H9 (cell line): ENCODE measurements at regions not wholly inside any gene's neighbourhood (a gene's known extent, or its start where the extent isn't known, plus 50 kb on each side); places are given as distances from the start of the nearest gene placed in this dataset.

Experiments
- DNase-seq: peaks from one replicate; pipeline ENCODE4 v3.0.0-alpha.2; 2017
- H2AFZ ChIP-seq: one replicate; pipeline ENCODE4 v1.6.1; 2013; ENCODE audit warnings: mild to moderate bottlenecking, low read length, control low read depth, moderate library complexity
- H2AK5ac ChIP-seq: 2 replicates; pipeline ENCODE4 v1.6.1; 2013; ENCODE audit warnings: low read length, control low read depth, mixed read lengths; ENCODE audit not compliant: insufficient read length
- H2BK120ac ChIP-seq: one replicate; pipeline ENCODE4 v1.6.1; 2013; ENCODE audit warnings: low read depth, mild to moderate bottlenecking, low read length, control low read depth, inconsistent platforms; ENCODE audit not compliant: poor library complexity, severe bottlenecking
- H2BK12ac ChIP-seq: 2 replicates; pipeline ENCODE4 v1.6.1; 2013; ENCODE audit warnings: low read length, control low read depth, mixed read lengths, low read depth; ENCODE audit not compliant: insufficient read length
- H2BK15ac ChIP-seq: 2 replicates; pipeline ENCODE4 v1.6.1; 2013; ENCODE audit warnings: low read depth, low read length, control low read depth
- H2BK20ac ChIP-seq: one replicate; pipeline ENCODE4 v1.6.1; 2013; ENCODE audit warnings: low read depth, mild to moderate bottlenecking, low read length, control low read depth, inconsistent platforms; ENCODE audit not compliant: poor library complexity, severe bottlenecking
- H2BK5ac ChIP-seq: 2 replicates; pipeline ENCODE4 v1.6.1; 2013; ENCODE audit warnings: low read length, control low read depth, mixed read lengths; ENCODE audit not compliant: insufficient read length
- H3K14ac ChIP-seq: 2 replicates; pipeline ENCODE4 v1.6.1; 2013; ENCODE audit warnings: low read length, control low read depth; ENCODE audit not compliant: insufficient read depth
- H3K18ac ChIP-seq: 2 replicates; pipeline ENCODE4 v1.6.1; 2013; ENCODE audit warnings: low read depth, mild to moderate bottlenecking, mixed read lengths, low read length, control low read depth; ENCODE audit not compliant: insufficient read length
- H3K23ac ChIP-seq: 2 replicates; pipeline ENCODE4 v1.6.1; 2013; ENCODE audit warnings: low read length, control low read depth, mixed read lengths, low read depth; ENCODE audit not compliant: insufficient read length
- H3K23me2 ChIP-seq: 2 replicates; pipeline ENCODE4 v1.6.1; 2013; ENCODE audit warnings: low read depth, mild to moderate bottlenecking, mixed read lengths, low read length, control low read depth; ENCODE audit not compliant: insufficient read length, poor library complexity, severe bottlenecking
- H3K27ac ChIP-seq: 2 replicates; pipeline ENCODE4 v1.5.1; 2013; ENCODE audit warnings: low read length, control low read depth, mixed read lengths, low read depth; ENCODE audit not compliant: insufficient read length
- H3K27me3 ChIP-seq: 2 replicates; pipeline ENCODE4 v1.6.1; 2013; ENCODE audit warnings: low read length, control low read depth, inconsistent platforms; ENCODE audit not compliant: insufficient read depth
- H3K4ac ChIP-seq: 2 replicates; pipeline ENCODE4 v1.6.1; 2013; ENCODE audit warnings: low read depth, mild to moderate bottlenecking, control low read depth, inconsistent platforms, low read length, moderate library complexity
- H3K4me1 ChIP-seq: 2 replicates; pipeline ENCODE4 v1.6.1; 2013; ENCODE audit warnings: low read length, control low read depth, inconsistent platforms; ENCODE audit not compliant: insufficient read depth
- H3K4me2 ChIP-seq: 2 replicates; pipeline ENCODE4 v1.6.1; 2013; ENCODE audit warnings: low read length, control low read depth, mixed read lengths; ENCODE audit not compliant: insufficient read length, insufficient read depth
- H3K56ac ChIP-seq: 2 replicates; pipeline ENCODE4 v1.6.1; 2013; ENCODE audit warnings: low read depth, mild to moderate bottlenecking, mixed read lengths, low read length, control low read depth; ENCODE audit not compliant: insufficient read length
- H3K79me1 ChIP-seq: 2 replicates; pipeline ENCODE4 v1.6.1; 2013; ENCODE audit warnings: low read depth, mild to moderate bottlenecking, moderate library complexity, low read length, control low read depth, inconsistent platforms; ENCODE audit not compliant: insufficient read depth, poor library complexity, severe bottlenecking
- H3K79me2 ChIP-seq: 2 replicates; pipeline ENCODE4 v1.6.1; 2013; ENCODE audit warnings: low read length, control low read depth, inconsistent platforms; ENCODE audit not compliant: insufficient read depth
- H3K9ac ChIP-seq: 2 replicates; pipeline ENCODE4 v1.6.1; 2013; ENCODE audit warnings: low read length, control low read depth, mixed read lengths; ENCODE audit not compliant: insufficient read length; ENCODE audit errors: extremely low read depth
- H3K9me3 ChIP-seq: one replicate; pipeline ENCODE4 v1.6.1; 2013; ENCODE audit warnings: low read depth, low read length, inconsistent platforms; ENCODE audit not compliant: control insufficient read depth
- H3T11ph ChIP-seq: one replicate; pipeline ENCODE4 v1.6.1; 2013; ENCODE audit warnings: mild to moderate bottlenecking, low read length, control low read depth, inconsistent platforms
- H4K20me1 ChIP-seq: one replicate; pipeline ENCODE4 v1.6.1; 2013; ENCODE audit not compliant: control insufficient read depth, insufficient read length, insufficient read depth
- H4K5ac ChIP-seq: 2 replicates; pipeline ENCODE4 v1.6.1; 2013; ENCODE audit warnings: low read depth, mild to moderate bottlenecking, mixed read lengths, low read length, control low read depth; ENCODE audit not compliant: insufficient read length
- H4K8ac ChIP-seq: replicated peaks from 2 replicates; pipeline ENCODE4 v1.6.1; 2013; ENCODE audit warnings: low read length, control low read depth, mixed read lengths, low read depth; ENCODE audit not compliant: insufficient read length
- H4K91ac ChIP-seq: 2 replicates; pipeline ENCODE4 v1.6.1; 2013; ENCODE audit warnings: low read depth, mild to moderate bottlenecking, moderate library complexity, mixed read lengths, low read length, control low read depth; ENCODE audit not compliant: insufficient read length
- H3K27ac Mint-ChIP-seq, 3 experiments: 2 replicates in 2 of 3; 3 replicates in 1 of 3; pipeline ENCODE4 v1.8.0; 2020 to 2021; ENCODE audit warnings: mixed read lengths in 3 of 3, mild to moderate bottlenecking in 1 of 3, moderate library complexity in 1 of 3
- H3K27me3 Mint-ChIP-seq: 2 replicates; pipeline ENCODE4 v1.8.0; 2021; ENCODE audit warnings: low read depth, mild to moderate bottlenecking, moderate library complexity, mixed read lengths
- H3K36me3 Mint-ChIP-seq, 3 experiments: 2 replicates in 2 of 3; 3 replicates in 1 of 3; pipeline ENCODE4 v1.8.0; 2020 to 2021; ENCODE audit warnings: low read depth in 3 of 3, mixed read lengths in 3 of 3; ENCODE audit not compliant: insufficient read depth in 1 of 3
- H3K4me1 Mint-ChIP-seq, 2 experiments: 2 replicates each; pipeline ENCODE4 v1.8.0; 2020; ENCODE audit warnings: mixed read lengths in 2 of 2
- H3K4me3 Mint-ChIP-seq, 2 experiments: 2 replicates in 1 of 2; 3 replicates in 1 of 2; pipeline ENCODE4 v1.8.0; 2020 to 2021; ENCODE audit warnings: mild to moderate bottlenecking in 2 of 2, mixed read lengths in 2 of 2, moderate library complexity in 1 of 2
- H3K9me3 Mint-ChIP-seq, 2 experiments: 2 replicates in 1 of 2; 3 replicates in 1 of 2; pipeline ENCODE4 v1.8.0; 2020; ENCODE audit warnings: mild to moderate bottlenecking in 2 of 2, mixed read lengths in 2 of 2, moderate library complexity in 1 of 2
- WGBS: extraction: QIAGEN DNeasy Blood & Tissue Kit; methylation state at CpG from one replicate; pipeline ENCODE4 v1.1.7; 2013; ENCODE audit warnings: missing lambda C conversion rate, low lambda C conversion rate, mixed read lengths; ENCODE audit not compliant: insufficient read length; ENCODE audit errors: extremely low coverage; 5-methylcytosine and 5-hydroxymethylcytosine counted together
- TF ChIP-seq, protein P1 (sequence below): fragments of 200-600 bp; sonication (generic); conservative IDR thresholded peaks from 3 replicates; pipeline ENCODE4 v1.8.0; 2021; ENCODE audit warnings: antibody characterized with exemption, mild to moderate bottlenecking

DNA sequence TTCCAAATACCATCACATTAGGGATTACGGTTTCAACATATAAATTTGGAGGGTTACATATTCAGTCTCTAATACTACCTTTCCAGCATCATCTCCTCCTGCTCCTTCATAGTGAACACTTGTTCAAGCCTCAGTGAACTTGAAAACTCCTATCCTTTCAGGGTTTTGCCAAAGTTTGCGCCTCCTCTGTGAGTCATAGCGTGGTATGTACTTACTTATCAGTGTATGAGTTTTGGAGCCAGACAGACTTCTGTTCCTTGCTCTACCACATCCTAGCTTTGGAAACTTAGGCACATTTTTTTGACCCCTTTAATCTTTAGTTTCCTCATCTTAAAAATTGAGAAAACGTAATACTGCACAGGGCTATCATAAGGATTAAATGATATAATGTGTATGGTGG lies 160.1 kb upstream of the ZC3H12C start:
- Mint-ChIP-seq H3K9me3 (no peaks in the 10 kb centered on the region), H3K4me1 (peaks cover 5% of the 10 kb centered on the region in 2 experiments), H3K27me3 (no peaks in the 10 kb centered on the region), H3K4me3 (no peak overlapping the region), H3K36me3 (no peaks in the 10 kb centered on the region), H3K27ac (no peak overlapping the region)
- H3K4me1 ChIP-seq, result peaks cover 3% of the 10 kb centered on the region; the same call in 1 of the 2 replicates
- H3K9me3 ChIP-seq, result no peaks in the 10 kb centered on the region
- H4K91ac ChIP-seq, result no peak overlapping the region
- H3T11ph ChIP-seq, result no peak overlapping the region
- no peaks in the 10 kb centered on the region for H3K23me2 ChIP-seq
- no peaks in the 10 kb centered on the region for H3K27me3 ChIP-seq
- no peak overlapping the region for H4K8ac ChIP-seq
- H3K79me2 ChIP-seq, result no peaks in the 10 kb centered on the region
- no peak for DNase-seq
- no peak overlapping the region for H2AK5ac ChIP-seq
- H3K14ac ChIP-seq, result no peak overlapping the region
- H2AFZ ChIP-seq, result no peak overlapping the region
- H3K27ac ChIP-seq, result no peak overlapping the region
- no peak overlapping the region for H2BK12ac ChIP-seq
- H3K23ac ChIP-seq, result no peak overlapping the region
- no peak overlapping the region for H3K56ac ChIP-seq
- no peak overlapping the region for H3K4me2 ChIP-seq
- no CpG with 5 or more reads among the region's 4 CpGs for WGBS
- no peak overlapping the region for H3K18ac ChIP-seq
- no peak overlapping the region for H2BK120ac ChIP-seq
- no peak overlapping the region for H3K4ac ChIP-seq
- H4K5ac ChIP-seq, result no peak overlapping the region
- TF ChIP-seq, protein P1, sequence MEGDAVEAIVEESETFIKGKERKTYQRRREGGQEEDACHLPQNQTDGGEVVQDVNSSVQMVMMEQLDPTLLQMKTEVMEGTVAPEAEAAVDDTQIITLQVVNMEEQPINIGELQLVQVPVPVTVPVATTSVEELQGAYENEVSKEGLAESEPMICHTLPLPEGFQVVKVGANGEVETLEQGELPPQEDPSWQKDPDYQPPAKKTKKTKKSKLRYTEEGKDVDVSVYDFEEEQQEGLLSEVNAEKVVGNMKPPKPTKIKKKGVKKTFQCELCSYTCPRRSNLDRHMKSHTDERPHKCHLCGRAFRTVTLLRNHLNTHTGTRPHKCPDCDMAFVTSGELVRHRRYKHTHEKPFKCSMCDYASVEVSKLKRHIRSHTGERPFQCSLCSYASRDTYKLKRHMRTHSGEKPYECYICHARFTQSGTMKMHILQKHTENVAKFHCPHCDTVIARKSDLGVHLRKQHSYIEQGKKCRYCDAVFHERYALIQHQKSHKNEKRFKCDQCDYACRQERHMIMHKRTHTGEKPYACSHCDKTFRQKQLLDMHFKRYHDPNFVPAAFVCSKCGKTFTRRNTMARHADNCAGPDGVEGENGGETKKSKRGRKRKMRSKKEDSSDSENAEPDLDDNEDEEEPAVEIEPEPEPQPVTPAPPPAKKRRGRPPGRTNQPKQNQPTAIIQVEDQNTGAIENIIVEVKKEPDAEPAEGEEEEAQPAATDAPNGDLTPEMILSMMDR, result no peak
- H3K9ac ChIP-seq, result no peak overlapping the region
- no peaks in the 10 kb centered on the region for H3K79me1 ChIP-seq
- H2BK15ac ChIP-seq, result no peak overlapping the region
- no peak overlapping the region for H2BK20ac ChIP-seq
- H4K20me1 ChIP-seq, result no peaks in the 10 kb centered on the region
- H2BK5ac ChIP-seq, result no peak overlapping the region
